ENCODE measurements at regions not wholly inside any gene's neighbourhood (a gene's known extent, or its start where the extent isn't known, plus 50 kb on each side); places are given as distances from the start of the nearest gene placed in this dataset.

GRCh38 chr1:82179131-82179530 is 378.4 kb downstream of the ADGRL2 start:
- dilution Hi-C loops (cut with HindIII; ENCODE audit: low sequenced_read_pairs, unreplicated experiment), result no loop called here
- no peak overlapping the region for H2AK5ac ChIP-seq (ENCODE audit: low read depth, low read length)

More at GRCh38 chr1:82179131-82179530, 378.4 kb downstream of the ADGRL2 start:
- TF ChIP-seq RFX5 (IDR thresholded peaks at IDR 0.05; ENCODE audit: low read depth, low read length) (no peak), CTCF (conservative IDR thresholded peaks at IDR 0.05; ENCODE audit: low read depth, low read length) (no peak), POLR2A (IDR thresholded peaks at IDR 0.05; ENCODE audit: low read depth, low read length) (no peak), BHLHE40 (IDR thresholded peaks at IDR 0.05; ENCODE audit: low read depth, low read length) (no peak), MXI1 (IDR thresholded peaks at IDR 0.05; ENCODE audit: borderline replicate concordance, low read depth, low read length) (no peak), CEBPB (IDR thresholded peaks at IDR 0.05; ENCODE audit: low read depth, low read length) (no peak), MAFK (IDR thresholded peaks at IDR 0.05; ENCODE audit: low read depth, low read length) (no peak), NFE2L2 (IDR thresholded peaks at IDR 0.05; ENCODE audit: low read depth, low read length) (no peak), CHD1 (IDR thresholded peaks at IDR 0.05; ENCODE audit: low read depth, low read length) (no peak), USF2 (IDR thresholded peaks at IDR 0.05; ENCODE audit: low read depth, low read length) (no peak)
- Histone ChIP-seq H2BK5ac (ENCODE audit: low read depth, low read length, poor library complexity, severe bottlenecking) (no peak overlapping the region), H4K91ac (ENCODE audit: insufficient read depth, low read depth, low read length) (no peak overlapping the region), H3K36me3 (ENCODE audit: control insufficient read depth, insufficient read depth, low read length) (no peaks in the 10 kb centered on the region), H2BK15ac (ENCODE audit: low read depth, low read length) (no peak overlapping the region), H3K4me1 (ENCODE audit: control insufficient read depth, insufficient read depth, low read length) (no peaks in the 10 kb centered on the region), H2AFZ (replicated peaks; ENCODE audit: low read length, poor library complexity) (no peak overlapping the region), H2AK9ac (replicated peaks; ENCODE audit: low read depth, low read length, poor library complexity) (no peak overlapping the region), H2BK120ac (ENCODE audit: low read depth, low read length) (no peak overlapping the region), H3K23ac (ENCODE audit: low read depth, low read length) (no peak overlapping the region), H3K27me3 (ENCODE audit: control insufficient read depth, insufficient read depth, low read length) (no peaks in the 10 kb centered on the region), H2BK20ac (ENCODE audit: low read depth, low read length) (no peak overlapping the region), H3K4ac (ENCODE audit: low read depth, low read length) (no peak overlapping the region), H3K14ac (replicated peaks; ENCODE audit: low read depth, low read length) (no peak overlapping the region), H3K56ac (ENCODE audit: extremely low read depth, insufficient read depth, low read length) (no peak overlapping the region), H3K9ac (ENCODE audit: low read depth, low read length) (no peak overlapping the region), H3K9me1 (ENCODE audit: insufficient read depth, low read length) (no peaks in the 10 kb centered on the region), H3K9me3 (ENCODE audit: control insufficient read depth, insufficient read depth, low read length) (no peaks in the 10 kb centered on the region), H3K4me2 (ENCODE audit: low read depth, low read length) (no peak overlapping the region), H3K27ac (ENCODE audit: insufficient read depth, low read length) (no peak overlapping the region), H4K8ac (ENCODE audit: low read depth in 2 of 2, low read length in 2 of 2) (no peak overlapping the region), H4K5ac (ENCODE audit: low read depth, low read length) (no peak overlapping the region), H3K79me1 (ENCODE audit: low read depth in 1 of 2, low read length in 2 of 2) (no peaks in the 10 kb centered on the region), H3K18ac (ENCODE audit: low read depth, low read length) (no peak overlapping the region), H4K20me1 (ENCODE audit: insufficient read depth, low read length) (no peaks in the 10 kb centered on the region), H3K4me3 (ENCODE audit: insufficient read depth, low read depth, low read length) (no peak overlapping the region)
- no peak for DNase-seq
- intact Hi-C loops (cut with micrococcal nuclease) (no loop called here), in situ Hi-C loops (cut with MboI; ENCODE audit: low sequenced_read_pairs) (no loop called here)
- no TSS peak for BruUV-seq (replicated peaks)
- POLR2A ChIA-PET (ENCODE audit: unreplicated experiment), result no interaction called here
- no peak for ATAC-seq (ENCODE audit: low read depth)
- CTCF ChIA-PET, result no interaction called here
